Endothelial cell of umbilical vein (primary cell): ENCODE measurements at regions not wholly inside any gene's neighbourhood (a gene's known extent, or its start where the extent isn't known, plus 50 kb on each side); places are given as distances from the start of the nearest gene placed in this dataset.

Experiments
- BruUV-seq: library from RNA; stranded (reverse); fragments of 400-500 nt; replicated peaks from 2 replicates; lab custom pipeline; 2021; lab: Mats Ljungman, UMichigan
- CTCF ChIA-PET: fragments of 300-600, 350-600 bp; sonication (Branson Sonifier 250); formaldehyde crosslinking; loops from one replicate; lab custom pipeline; 2021; ENCODE audit warnings: antibody characterized with exemption, inconsistent platforms; lab: Charles Lee
- POLR2A ChIA-PET: fragments of 300-600, 350-600 bp; sonication (Branson Sonifier 250); formaldehyde crosslinking; loops from one replicate; lab custom pipeline; 2021; ENCODE audit warnings: antibody characterized with exemption, inconsistent platforms; lab: Charles Lee
- DNase-seq: peaks from one replicate; pipeline ENCODE4 v3.0.0-alpha.2; 2011; ENCODE audit warnings: low read depth, low spot score
- FAIRE-seq: peaks from 2 replicates; lab custom pipeline; 2011; peaks lifted over from hg19 to GRCh38; lab: Jason Lieb, UNC
- H2AFZ ChIP-seq: 2 replicates; pipeline ENCODE4 v1.6.0; 2012; ENCODE audit warnings: low read depth, low read length, control low read depth, inconsistent platforms
- H3K27ac ChIP-seq: 2 replicates; pipeline ENCODE4 v1.5.1; 2011; ENCODE audit warnings: low read depth, mild to moderate bottlenecking, control low read depth, low read length, moderate library complexity; ENCODE audit not compliant: insufficient read depth
- H3K27me3 ChIP-seq, 2 experiments: 2 replicates each; pipeline versions ENCODE4 v1.6.0 to v1.6.1; 2011; ENCODE audit warnings: low read length in 2 of 2, mixed read lengths in 1 of 2; ENCODE audit not compliant: control insufficient read depth in 2 of 2, insufficient read depth in 2 of 2
- H3K36me3 ChIP-seq, 2 experiments: 2 replicates in 1 of 2; 3 replicates in 1 of 2; pipeline ENCODE4 v1.5.1; 2011; ENCODE audit warnings: low read length in 2 of 2, mild to moderate bottlenecking in 1 of 2, moderate library complexity in 1 of 2; ENCODE audit not compliant: control insufficient read depth in 2 of 2, insufficient read depth in 2 of 2; ENCODE audit errors: extremely low read depth in 1 of 2
- H3K4me1 ChIP-seq: 3 replicates; pipeline ENCODE4 v1.5.1; 2011; ENCODE audit warnings: mild to moderate bottlenecking, low read length; ENCODE audit not compliant: control insufficient read depth, insufficient read depth; ENCODE audit errors: extremely low read depth
- H3K4me2 ChIP-seq: 2 replicates; pipeline ENCODE4 v1.6.1; 2011; ENCODE audit warnings: low read length, control low read depth, mixed read lengths; ENCODE audit not compliant: insufficient read depth
- H3K4me3 ChIP-seq, 3 experiments: fragments of 200-600 bp in 1 of 3; sonication (generic), shearing (Covaris generic) in 1 of 3; replicated peaks in 1 of 3; 2 replicates each; pipeline ENCODE4 v1.5.1; 2011 to 2016; ENCODE audit warnings: control low read depth in 3 of 3, low read length in 3 of 3, mild to moderate bottlenecking in 2 of 3, inconsistent platforms in 1 of 3, low read depth in 1 of 3, moderate library complexity in 1 of 3; ENCODE audit not compliant: insufficient read depth in 1 of 3
- H3K79me2 ChIP-seq: 2 replicates; pipeline ENCODE4 v1.6.0; 2012; ENCODE audit warnings: low read length, inconsistent platforms; ENCODE audit not compliant: control insufficient read depth, insufficient read depth
- H3K9ac ChIP-seq: replicated peaks from 2 replicates; pipeline ENCODE3; 2011; ENCODE audit warnings: low read length, control low read depth; ENCODE audit not compliant: insufficient read depth; ENCODE audit errors: extremely low read depth
- H3K9me1 ChIP-seq: replicated peaks from 3 replicates; pipeline ENCODE4 v1.6.0; 2011; ENCODE audit warnings: mild to moderate bottlenecking, low read length; ENCODE audit not compliant: control insufficient read depth, insufficient read depth; ENCODE audit errors: extremely low read depth
- H3K9me3 ChIP-seq: replicated peaks from 2 replicates; pipeline ENCODE4 v1.5.1; 2012; ENCODE audit warnings: low read length, inconsistent platforms; ENCODE audit not compliant: control insufficient read depth, insufficient read depth
- H4K20me1 ChIP-seq: replicated peaks from 2 replicates; pipeline ENCODE3; 2011; ENCODE audit warnings: mild to moderate bottlenecking, low read length; ENCODE audit not compliant: control insufficient read depth, insufficient read depth; ENCODE audit errors: extremely low read depth
- CTCF ChIP-seq, 2 donors: IDR thresholded peaks; 1 replicate in 1 of 2; 2 replicates in 1 of 2; pipeline ENCODE4 v1.5.1; 2011; ENCODE audit warnings: low read length in 2 of 2, mild to moderate bottlenecking in 2 of 2, moderate library complexity in 2 of 2, control low read depth in 1 of 2, inconsistent platforms in 1 of 2, low read depth in 1 of 2; ENCODE audit not compliant: insufficient read depth in 1 of 2; ENCODE audit errors: extremely low read depth in 1 of 2
- EZH2 ChIP-seq: IDR thresholded peaks from 2 replicates; pipeline ENCODE4 v1.6.1; 2012; ENCODE audit warnings: borderline replicate concordance, low read depth, mild to moderate bottlenecking, moderate library complexity, low read length, inconsistent platforms; ENCODE audit not compliant: severe bottlenecking
- FOS ChIP-seq: IDR thresholded peaks from 2 replicates; pipeline ENCODE4 v1.6.1; 2011; ENCODE audit warnings: mild to moderate bottlenecking, low read length, moderate library complexity, borderline replicate concordance; ENCODE audit not compliant: insufficient read depth
- GATA2 ChIP-seq: IDR thresholded peaks from 2 replicates; pipeline ENCODE4 v1.7.0; 2011; ENCODE audit warnings: low read depth, mild to moderate bottlenecking, moderate library complexity, mixed read lengths, low read length; ENCODE audit not compliant: insufficient read length, insufficient read depth
- JUN ChIP-seq: IDR thresholded peaks from 2 replicates; pipeline ENCODE4 v1.6.1; 2011; ENCODE audit warnings: borderline replicate concordance, low read depth; ENCODE audit not compliant: insufficient read length, insufficient read depth
- MAX ChIP-seq: IDR thresholded peaks from 2 replicates; pipeline ENCODE4 v1.6.1; 2011; ENCODE audit not compliant: insufficient read depth, insufficient read length
- MYC ChIP-seq: IDR thresholded peaks from one replicate; pipeline ENCODE4 v1.6.1; 2011; ENCODE audit warnings: mild to moderate bottlenecking, low read depth, low read length
- POLR2A ChIP-seq: IDR thresholded peaks from 2 replicates; pipeline ENCODE4 v1.6.1; 2012; ENCODE audit warnings: low read depth, mild to moderate bottlenecking, control low read depth, low read length
- POLR2AphosphoS5 ChIP-seq: IDR thresholded peaks from 2 replicates; pipeline ENCODE4 v1.6.1; 2012; ENCODE audit warnings: low read depth, mild to moderate bottlenecking, control low read depth, low read length, moderate library complexity; ENCODE audit not compliant: insufficient read depth
- dilution Hi-C: fragments of 300-500 bp; cut with MboI; formaldehyde crosslinking; loops from one replicate; pipeline ENCODE4 v1.15.0; 2019; ENCODE audit warnings: low sequenced_read_pairs; ENCODE audit not compliant: extremely low pct_ligation_motif_present
- intact Hi-C: fragments of 100-400 bp; cut with micrococcal nuclease; formaldehyde crosslinking; loops from one replicate; pipeline ENCODE4 v1.10.0; 2022

- H3K79me2 ChIP-seq, result no peaks in the 10 kb centered on the region
- dilution Hi-C loops, result no loop called here
- no peak overlapping the region for H3K9ac ChIP-seq
- H3K27ac ChIP-seq, result no peak overlapping the region
- no peaks in the 10 kb centered on the region for H3K9me1 ChIP-seq
- no peak overlapping the region for H2AFZ ChIP-seq
- H3K4me1 ChIP-seq, result no peaks in the 10 kb centered on the region
- no TSS peak for BruUV-seq
- H3K4me3 ChIP-seq, result no peak overlapping the region
- no peaks in the 10 kb centered on the region for H4K20me1 ChIP-seq
- ChIA-PET CTCF (no interaction called here), POLR2A (no interaction called here)
- H3K9me3 ChIP-seq, result no peaks in the 10 kb centered on the region
- DNase-seq, result no peak
- TF ChIP-seq CTCF (IDR thresholded peaks at IDR 0.05; ENCODE audit: extremely low read depth in 1 of 2, insufficient read depth in 1 of 2, low read depth in 1 of 2, low read length in 2 of 2) (no peak), EZH2 (no peak), MAX (no peak), JUN (no peak), POLR2A (no peak), MYC (no peak), POLR2AphosphoS5 (no peak), FOS (no peak), GATA2 (no peak)
- H3K4me2 ChIP-seq, result no peak overlapping the region
- H3K27me3 ChIP-seq, result no peaks in the 10 kb centered on the region
- no peaks in the 10 kb centered on the region for H3K36me3 ChIP-seq
- intact Hi-C loops, result no loop called here
- FAIRE-seq, result no peak
Measured at GRCh38 chr2:851680-852079, 99.0 kb upstream of the SNTG2 start.
